ENCODE measurements at regions not wholly inside any gene's neighbourhood (a gene's known extent, or its start where the extent isn't known, plus 50 kb on each side); places are given as distances from the start of the nearest gene placed in this dataset.
"Not testable (repeated sequence)": the region's sequence is repeated elsewhere in the genome, so short reads cannot be mapped to it uniquely, and the experiment has no call there.

DNA sequence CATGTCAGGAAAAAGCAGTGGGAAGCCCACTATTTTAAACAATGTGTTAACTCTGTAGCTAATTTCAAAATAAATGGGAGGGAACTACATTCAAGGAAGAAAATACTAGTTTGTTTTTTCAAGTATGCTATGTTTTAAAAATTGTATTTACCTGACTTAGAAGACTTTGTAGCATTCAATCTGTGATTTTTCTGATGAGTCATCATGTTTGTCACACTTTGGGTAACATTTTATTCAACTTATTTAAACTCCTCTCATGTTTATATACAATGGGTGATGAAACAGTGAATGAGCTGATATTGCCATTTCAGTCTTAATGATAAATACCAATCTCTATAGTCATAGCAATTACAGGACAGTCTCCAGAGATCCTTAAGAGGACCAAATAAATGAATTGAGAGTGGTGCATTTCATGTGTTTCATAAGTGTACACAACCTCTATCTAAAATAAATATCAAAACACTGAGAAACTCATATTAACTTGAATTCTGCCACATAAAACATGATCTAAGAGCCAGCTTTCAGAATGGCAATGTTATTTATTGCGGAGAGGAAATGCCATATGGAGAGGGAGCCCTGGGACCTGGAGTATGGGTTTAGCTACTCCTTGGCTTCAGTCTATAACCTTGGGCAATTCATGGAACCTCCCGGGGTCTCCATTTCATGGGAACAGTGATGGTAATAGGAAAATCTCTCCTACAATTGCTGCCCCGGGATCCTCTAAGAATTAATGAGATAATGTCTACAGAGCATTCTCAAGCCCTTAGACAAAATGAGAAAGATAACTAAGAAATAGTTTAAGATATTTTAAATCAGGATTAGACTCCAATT, 913.9 kb downstream of the TLE4 start:
- no peak for DNase-seq (ENCODE audit: low read depth)

DNA sequence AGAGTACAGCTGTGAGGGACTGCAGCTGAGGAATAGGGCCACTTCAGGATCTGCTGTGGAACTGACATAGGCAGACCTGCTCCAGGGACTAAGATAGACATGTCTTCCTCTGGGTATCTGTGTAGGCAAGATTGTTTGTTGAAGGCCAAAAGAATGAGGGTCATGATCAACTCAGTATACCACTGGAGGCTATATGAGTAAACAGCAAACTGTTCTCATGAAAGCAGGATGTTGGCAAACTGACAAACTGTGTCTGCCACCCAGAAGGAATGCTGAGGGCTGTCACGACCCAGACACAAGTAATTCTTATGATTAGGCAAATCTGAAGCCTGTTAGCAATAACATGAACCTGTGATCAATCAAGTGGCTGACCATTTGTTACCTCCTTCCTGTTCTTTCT, 910.5 kb downstream of the TLE4 start:
- DNase-seq (ENCODE audit: low read depth): not testable (repeated sequence)

DNA sequence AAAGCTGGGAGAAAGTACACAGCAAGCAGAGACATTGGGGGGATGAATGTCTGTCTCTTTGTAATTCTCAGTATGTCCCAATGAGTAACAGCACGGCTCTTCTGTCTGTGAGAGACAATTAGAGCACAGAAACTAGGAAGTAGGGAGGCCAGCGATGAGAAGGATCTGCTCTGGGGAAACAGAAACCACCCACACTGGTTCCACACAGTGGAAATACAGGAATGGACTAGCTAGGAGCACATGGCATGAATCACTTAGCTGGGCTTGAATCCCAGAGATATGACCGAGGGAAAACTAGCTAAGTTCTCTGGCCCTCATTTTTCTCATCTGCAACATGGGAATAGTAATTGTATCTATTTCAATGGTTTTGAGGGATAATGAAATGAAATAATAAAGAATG, 895.9 kb downstream of the TLE4 start:
- no peak for DNase-seq (ENCODE audit: low read depth)

DNA sequence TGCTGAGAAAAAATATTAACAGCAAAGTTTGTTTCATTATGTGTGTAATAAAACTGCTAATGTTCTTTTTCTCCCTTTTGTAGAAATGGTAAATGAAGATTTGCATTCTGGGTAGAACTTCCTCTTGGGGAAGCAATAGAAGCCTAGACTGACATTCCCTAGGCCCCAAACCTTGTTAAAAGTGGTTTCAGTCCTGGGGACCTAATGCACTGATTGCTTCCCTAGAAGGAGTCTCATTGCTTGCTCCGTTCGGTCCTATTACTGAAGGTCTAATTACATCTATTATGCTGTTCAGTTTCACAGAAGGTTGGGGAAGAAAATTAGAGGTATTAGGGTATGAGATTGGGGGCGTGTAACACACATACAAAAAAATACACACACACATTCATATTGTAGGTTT, 893.8 kb downstream of the TLE4 start:
- no peak for DNase-seq (ENCODE audit: low read depth)

DNA sequence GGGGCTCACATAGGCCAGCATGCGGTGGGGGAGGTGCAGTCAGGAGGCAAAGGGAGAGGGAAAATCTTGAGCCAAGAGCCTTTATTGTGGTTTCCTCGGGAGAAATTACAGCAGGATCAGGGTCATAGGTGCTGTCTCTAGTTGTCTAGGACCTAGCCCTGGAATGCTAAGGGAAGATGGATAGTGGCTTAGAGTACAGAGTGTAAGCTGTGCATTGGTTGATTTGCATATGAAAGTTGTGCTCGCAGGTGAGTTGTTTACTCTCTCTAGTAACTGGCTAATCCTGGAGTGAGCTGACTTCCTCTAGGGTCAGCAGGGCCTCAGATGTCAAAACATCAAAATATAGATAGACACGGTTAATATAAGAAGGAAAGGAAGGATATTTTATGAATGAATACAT, 877.7 kb downstream of the TLE4 start:
- no peak for DNase-seq (ENCODE audit: low read depth)

DNA sequence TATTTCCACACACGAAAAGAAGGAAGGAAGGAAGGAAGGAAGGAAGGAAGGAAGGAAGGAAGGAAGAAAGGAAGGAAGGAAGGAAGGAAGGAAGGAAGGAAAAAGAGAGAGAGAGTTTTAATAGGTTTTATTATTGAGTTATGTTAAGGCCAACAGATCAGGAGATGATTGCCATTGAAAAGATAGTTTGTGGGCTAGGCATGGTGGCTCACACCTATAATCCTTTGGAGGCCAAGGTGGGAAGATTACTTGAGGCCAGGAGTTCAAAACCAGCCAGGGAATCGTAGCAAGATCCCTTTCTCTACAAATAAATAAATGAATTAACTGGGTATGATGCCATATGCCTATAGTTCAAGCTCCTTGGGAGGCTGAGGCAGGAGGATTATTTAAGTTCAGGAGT, 877.2 kb downstream of the TLE4 start:
- DNase-seq (ENCODE audit: low read depth): no peak

DNA sequence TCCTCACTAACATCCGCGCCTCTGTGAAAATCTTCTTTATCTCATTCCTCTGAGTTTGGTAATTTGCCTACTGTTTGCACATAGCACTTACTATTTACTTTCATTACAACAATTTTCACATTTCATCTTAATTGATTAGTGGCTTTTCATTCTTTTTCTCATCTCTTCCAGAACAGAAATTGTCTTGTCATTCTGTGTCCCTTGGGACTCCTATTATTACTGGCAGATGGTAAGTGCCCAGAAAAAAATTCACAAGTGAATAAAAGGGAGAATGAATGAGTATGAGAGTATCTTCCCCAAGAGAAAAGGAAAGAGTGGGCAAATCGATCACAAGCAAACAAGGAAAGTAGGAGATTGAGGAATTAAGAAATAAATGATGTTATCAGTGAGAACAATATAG, 876.1 kb downstream of the TLE4 start:
- no peak for DNase-seq (ENCODE audit: low read depth)

DNA sequence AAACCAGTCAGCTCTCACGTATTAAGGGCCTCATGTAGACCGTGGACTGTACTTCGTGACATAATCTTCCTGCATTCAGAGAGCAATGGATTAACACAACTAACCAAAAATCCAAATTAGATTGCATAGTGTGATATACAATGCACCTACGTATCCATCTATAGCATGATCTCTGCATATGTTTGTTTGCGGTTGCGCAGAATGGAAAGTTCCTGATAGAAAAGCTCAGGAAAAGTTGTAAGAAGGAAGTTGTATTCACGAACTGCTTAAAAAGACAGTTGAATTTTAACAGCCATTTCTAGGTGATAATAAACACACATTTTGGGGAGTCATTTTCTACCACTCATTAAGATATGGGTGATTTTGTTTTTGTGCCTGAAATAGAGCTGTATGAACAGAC, 869.0 kb downstream of the TLE4 start:
- DNase-seq (ENCODE audit: low read depth): no peak

DNA sequence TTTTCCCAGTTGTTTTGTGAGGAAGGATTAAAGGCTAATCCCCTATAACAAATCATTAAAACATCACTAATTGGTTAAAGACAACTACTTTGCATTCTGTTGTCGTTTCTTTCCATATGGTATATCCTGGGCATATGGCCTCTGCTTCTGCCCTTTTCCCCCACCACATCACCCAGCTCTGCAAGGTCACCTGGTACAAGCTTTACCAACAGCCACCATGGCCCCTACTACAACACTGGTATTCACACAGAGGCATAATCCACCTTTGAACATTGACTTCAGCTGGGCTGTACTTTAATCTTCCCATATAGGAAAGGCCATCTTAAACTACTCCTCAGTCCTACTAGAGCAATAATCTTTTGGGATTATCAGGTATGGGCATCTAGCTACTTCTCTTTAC, 866.1 kb downstream of the TLE4 start:
- no peak for DNase-seq (ENCODE audit: low read depth)

DNA sequence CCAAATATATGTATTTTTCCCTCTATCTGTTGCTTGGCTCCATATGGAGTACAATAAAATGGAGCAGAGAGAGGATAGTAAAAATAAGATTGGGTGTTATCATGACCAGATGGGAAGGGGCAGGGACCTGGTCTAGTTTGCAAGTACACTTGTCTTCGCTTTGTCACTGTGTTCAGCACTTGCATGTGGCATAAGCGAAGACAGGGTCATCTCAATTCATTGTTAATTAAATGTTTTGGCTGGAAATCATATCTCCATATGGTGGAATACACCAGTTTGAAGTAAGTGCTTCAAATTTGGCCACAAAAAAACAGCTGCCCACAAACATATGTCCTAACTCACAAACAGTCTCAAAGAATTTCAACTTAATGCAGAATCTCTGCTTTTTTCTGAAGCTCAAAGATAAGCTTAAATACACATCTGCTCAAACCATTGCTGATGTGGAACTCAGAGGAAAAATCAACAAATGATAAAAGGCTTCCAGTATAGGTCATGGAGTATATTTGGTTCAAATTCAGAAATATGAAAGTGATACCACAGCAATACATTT, 865.4 kb downstream of the TLE4 start:
- DNase-seq (ENCODE audit: low read depth): no peak

DNA sequence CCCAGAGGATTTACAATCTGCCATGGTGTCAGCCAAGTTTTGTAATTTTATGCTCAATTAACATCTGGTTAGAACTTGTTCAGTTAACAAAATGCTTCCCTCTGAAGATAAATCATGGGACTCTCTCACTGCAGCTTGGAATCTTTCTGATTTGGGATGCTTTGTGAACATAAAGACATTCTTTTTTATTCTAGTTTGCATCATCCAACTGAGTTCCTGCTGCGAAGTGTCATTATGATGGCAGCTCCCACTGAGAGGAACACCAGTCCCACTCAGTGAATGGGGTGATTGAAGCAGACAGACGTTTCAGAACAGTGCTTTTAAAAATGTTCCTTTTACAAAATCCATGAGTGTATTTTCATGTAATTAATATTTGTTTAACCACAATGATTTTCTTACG, 863.8 kb downstream of the TLE4 start:
- no peak for DNase-seq (ENCODE audit: low read depth)

DNA sequence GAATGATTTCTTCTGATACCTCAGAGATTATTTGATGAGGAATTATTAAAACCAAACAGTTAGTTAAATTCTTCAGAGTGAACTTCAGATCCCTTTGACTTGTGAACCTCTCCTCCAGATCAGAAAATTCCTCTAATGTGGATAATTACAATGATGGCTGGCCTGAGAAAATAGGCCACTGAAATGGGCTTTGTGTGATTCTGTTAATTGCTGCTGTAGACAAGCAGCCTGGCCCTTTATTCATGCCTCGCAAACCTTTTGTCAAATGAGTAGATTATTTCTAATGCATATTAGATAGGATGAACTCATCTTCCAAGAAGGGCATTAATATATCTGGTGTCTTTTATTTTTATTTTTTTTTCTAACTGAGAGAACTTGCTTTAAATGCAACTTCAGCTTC, 855.2 kb downstream of the TLE4 start:
- DNase-seq (ENCODE audit: low read depth): no peak

DNA sequence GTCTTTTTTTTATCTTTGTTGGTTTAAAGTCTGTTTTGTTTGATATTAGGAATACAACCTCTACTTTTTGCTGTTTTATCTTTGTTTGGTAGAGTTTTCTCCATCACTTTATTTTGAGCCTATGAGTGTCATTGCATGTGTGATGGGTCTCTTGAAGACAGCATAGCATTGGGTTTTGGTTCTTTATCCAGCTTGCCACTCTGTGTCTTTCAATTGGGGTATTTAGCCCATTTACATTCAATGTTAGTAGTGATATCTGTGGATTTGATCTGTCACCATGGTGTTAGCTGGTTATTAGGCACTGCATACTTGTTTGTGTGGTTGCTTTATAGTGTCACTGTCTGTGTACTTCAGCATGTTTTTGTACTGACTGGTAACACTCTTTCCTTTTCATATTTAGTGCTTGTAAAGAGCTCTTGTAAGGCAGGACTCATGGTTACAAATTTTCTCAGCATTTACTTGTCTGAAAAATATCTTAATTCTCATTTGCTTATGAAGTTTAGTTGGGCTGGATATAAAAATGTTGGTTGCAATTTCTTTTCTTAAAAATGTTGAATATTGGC, 845.5 kb downstream of the TLE4 start:
- no peak for DNase-seq (ENCODE audit: low read depth)

DNA sequence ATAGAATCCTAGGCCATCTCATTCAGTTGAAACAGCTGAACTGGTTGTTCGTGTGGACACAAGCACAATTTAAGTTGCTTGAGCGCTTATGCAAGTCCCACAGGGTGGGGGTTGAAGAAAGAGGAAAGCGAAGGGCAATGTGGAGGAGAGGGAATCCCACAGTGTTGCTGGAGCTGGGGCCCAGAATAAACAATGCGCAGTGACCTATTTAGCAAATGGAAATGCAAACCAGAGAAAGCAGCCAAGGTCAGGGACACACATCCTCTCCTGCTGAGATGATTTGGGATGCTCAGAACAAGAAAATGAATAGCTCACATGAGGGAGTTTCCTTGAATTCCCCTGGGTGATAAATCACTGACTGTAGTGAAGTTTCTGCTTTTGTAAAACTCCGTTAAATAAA, 838.3 kb downstream of the TLE4 start:
- no peak for DNase-seq (ENCODE audit: low read depth)

DNA sequence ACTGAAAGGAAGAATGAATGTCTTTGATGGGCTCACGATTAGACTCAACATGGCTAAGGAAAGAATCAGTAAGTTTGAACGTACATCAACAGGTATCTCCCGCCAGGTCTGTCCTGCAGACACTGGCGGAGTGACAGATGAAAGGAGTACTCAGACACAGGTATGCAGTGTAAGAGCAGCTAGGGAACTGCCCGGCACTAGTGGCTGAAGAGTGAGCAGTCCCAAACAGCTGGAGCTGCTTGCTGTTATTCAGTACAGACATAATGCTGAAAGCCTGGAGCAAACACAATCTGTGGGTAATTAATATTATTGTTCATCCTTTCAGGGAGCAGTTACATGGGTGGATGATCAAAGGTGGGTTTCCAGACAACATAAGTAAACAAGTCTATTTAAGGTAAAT, 835.5 kb downstream of the TLE4 start:
- DNase-seq (ENCODE audit: low read depth): no peak

DNA sequence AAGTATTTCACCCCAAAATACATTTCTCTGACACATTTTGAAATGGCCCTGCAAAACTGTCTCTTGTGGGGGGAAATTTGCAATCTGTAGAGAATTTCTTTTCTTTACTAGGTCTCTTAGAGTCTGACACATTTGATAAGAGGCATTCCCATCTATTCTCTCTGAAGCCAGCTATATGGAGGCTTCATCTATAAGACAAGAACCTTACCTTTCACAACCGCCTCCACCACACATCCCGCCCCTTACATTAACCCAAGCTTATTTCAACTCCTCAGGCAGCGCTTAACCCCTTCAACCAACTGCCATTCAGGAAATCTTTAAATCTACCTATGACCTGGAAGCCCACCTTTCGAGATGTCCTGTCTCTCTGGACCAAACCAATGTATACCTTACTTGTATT, 829.5 kb downstream of the TLE4 start:
- DNase-seq (ENCODE audit: low read depth): no peak

DNA sequence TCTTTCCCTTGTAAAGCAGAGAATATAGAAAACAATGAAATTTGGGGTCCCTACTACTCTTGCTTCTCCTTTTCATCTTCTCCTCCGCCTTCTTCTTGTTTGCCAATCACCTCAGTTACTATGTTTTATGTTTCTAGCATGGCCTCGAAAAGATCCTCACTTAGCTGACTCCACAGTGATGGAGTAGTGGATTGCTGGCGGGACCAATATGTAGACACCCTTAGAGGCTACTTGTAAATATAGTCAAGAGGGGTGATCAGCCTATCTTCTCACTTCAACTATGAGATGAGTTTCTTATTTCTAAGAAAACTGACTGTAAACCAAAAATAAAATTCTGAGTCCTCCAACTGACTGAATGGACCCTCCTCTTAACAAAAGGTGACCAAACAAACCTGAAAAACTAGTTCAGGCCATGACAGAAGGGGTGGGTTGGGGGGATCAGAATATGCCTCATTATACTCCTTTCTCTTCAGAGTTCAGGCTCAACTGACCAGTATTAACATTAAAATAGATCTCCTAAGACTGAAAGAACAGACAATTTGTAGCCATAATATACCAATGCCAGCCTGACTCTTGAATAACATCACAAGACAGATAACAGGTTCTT, 829.0 kb downstream of the TLE4 start:
- DNase-seq (ENCODE audit: low read depth): no peak

DNA sequence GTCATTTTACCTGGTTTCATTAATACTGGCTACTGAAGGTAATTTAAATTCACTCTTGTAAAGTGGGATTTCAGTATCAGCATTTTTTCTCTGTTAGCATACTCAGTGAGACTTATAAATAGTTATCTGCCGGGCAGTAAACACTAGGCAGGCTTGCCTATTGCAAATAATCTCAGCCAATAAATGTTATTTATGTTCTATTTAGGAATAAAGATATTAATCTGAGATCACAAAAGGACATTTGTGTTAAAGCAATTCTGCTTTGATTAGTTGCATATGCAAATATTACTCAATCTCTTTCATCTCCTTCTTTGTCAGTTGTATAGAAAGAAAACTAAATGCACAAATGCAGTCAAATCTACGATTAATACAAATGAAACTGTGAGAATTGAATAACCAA, 827.8 kb downstream of the TLE4 start:
- no peak for DNase-seq (ENCODE audit: low read depth)

DNA sequence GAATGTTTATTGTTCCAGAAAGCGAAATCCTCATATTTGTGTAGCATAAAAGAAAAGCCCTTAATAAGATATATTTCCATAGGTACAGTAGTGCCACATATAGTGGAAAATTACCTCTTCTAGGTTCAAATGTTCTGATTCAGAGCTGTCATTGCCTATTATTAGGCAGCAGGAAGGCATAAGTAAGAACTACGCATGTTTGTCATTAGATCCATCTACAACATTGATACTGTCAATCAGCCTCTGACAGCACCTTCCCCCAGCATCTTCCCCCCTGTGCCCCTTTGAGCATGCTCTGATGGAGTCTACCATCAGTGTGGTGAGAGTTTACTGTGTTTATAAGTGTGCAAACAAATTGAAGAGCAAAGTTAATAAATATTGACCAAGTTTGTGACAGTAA, 816.1 kb downstream of the TLE4 start:
- DNase-seq (ENCODE audit: low read depth): no peak

DNA sequence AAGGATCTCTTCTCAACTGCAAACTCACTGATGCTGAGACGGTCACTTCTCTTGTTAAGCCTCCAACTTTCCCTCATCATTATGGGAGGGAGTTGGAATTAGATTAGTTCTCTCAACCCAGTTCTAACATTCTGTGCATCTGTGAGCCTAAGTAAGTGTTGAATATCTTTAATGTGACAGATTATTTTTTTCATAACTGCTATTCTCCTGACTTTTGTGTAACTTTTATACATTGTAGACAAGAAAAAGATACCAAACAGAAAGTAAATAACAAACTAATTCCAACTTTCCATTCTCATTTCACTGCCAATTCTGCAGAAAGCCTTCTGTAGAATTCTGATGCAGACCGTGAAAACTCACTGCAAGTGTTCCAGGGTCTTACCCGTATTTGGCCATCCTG, 813.5 kb downstream of the TLE4 start:
- no peak for DNase-seq (ENCODE audit: low read depth)

DNA sequence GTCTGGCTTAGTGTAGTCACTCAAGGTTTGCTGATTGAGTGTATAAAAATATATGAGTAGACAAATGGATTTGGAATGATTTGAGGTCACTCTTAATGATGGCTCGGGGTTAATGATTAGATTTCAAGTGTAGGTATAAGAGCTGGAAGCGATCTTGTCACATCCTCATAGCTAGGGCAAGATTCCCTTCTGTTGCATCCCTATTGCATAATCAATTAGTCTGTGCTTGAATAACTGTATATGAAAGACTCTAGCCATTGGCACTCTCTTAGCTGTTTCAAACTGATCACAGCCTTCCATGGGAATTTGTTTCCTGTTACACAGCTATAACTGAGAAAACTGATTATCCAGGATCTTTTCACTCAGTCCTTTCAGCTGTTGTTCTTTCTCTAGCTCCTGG, 811.6 kb downstream of the TLE4 start:
- DNase-seq (ENCODE audit: low read depth): no peak

DNA sequence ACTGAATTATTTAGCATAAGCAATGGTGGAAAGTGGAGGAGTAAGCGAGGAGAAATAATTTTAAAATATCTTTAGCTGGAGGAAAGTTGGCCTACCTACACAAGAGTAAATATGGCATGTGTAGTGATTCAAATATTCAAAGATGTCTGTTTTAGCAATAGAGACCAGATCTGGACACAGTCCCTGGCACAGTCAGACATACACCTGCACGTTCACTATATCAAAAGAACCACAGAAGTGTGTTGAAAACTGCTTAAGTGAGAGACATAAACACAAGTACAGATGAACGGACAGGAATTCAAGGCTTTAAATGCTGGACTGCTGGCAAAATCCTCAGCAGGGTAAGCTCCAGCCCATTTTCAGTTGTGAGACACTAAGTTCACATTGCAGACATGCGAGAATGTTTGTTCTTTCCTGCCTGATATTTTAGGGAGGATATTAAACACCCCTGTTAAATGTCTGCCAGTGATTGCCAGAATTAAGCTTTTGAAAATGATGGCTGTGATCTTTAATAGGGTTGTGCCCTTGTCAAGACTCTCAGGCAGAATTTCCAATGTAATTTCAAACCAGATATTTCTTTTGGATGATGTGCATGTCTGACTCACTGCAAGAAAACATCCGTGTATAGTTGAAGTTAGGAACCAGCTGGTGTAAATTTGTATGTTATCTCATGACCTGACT, 810.6 kb downstream of the TLE4 start:
- no peak for DNase-seq (ENCODE audit: low read depth)

DNA sequence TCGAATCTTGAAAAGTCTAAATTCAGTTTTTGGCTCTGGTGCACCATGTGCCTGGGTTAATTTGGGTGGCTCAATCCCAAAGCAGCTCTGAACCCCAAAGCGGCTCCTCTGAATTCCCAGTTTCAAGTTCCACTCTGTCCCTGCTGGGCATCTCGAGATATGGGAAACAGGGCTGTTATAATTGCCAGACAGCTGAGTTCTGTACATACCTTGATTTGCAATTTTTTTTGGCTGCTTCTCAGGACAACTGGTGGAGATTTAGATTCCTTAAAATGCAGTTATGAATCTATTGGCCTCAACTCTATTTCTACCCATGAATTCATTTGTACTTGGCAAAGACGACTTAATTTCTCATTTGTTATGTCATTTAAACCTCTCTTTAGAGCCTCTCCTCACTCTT, 808.5 kb downstream of the TLE4 start:
- no peak for DNase-seq (ENCODE audit: low read depth)

Measured in RPMI7951 (cell line).